ENCODE measurements at regions not wholly inside any gene's neighbourhood (a gene's known extent, or its start where the extent isn't known, plus 50 kb on each side); places are given as distances from the start of the nearest gene placed in this dataset.
"Not testable (repeated sequence)": the region's sequence is repeated elsewhere in the genome, so short reads cannot be mapped to it uniquely, and the experiment has no call there.

DNA sequence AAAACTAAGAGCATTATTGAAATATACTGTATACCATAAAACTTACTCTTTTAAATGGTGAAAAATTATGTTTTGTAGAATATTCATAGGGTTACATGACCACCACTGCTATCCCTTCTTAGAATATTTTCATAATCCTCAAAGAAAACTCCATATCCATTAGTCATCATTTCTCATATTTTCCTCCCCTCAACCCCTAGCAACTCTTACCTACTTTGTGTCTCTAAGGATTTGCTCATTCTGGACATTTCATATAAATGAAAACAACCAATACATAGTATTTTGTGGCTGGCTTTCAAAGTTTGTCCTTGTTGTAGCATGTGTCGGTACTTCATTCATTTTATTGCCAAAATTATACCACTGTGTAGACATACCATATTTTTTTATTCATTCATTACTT is 863.8 kb downstream of the KCNA4 start:
- intact Hi-C loops (cut with micrococcal nuclease), result no loop called here
- H3K9me3 ChIP-seq (replicated peaks), result peaks cover 30% of the 10 kb centered on the region
- no peak for DNase-seq
- no peak overlapping the region for H3K27ac ChIP-seq (replicated peaks)
- no peaks in the 10 kb centered on the region for H3K27me3 ChIP-seq (ENCODE audit: low read depth)
- TF ChIP-seq, protein P1, sequence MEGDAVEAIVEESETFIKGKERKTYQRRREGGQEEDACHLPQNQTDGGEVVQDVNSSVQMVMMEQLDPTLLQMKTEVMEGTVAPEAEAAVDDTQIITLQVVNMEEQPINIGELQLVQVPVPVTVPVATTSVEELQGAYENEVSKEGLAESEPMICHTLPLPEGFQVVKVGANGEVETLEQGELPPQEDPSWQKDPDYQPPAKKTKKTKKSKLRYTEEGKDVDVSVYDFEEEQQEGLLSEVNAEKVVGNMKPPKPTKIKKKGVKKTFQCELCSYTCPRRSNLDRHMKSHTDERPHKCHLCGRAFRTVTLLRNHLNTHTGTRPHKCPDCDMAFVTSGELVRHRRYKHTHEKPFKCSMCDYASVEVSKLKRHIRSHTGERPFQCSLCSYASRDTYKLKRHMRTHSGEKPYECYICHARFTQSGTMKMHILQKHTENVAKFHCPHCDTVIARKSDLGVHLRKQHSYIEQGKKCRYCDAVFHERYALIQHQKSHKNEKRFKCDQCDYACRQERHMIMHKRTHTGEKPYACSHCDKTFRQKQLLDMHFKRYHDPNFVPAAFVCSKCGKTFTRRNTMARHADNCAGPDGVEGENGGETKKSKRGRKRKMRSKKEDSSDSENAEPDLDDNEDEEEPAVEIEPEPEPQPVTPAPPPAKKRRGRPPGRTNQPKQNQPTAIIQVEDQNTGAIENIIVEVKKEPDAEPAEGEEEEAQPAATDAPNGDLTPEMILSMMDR (IDR thresholded peaks at IDR 0.05; ENCODE audit: borderline replicate concordance), result no peak
- no peaks in the 10 kb centered on the region for H3K4me1 ChIP-seq
- no peak overlapping the region for H3K4me3 ChIP-seq
- H3K36me3 ChIP-seq, result no peaks in the 10 kb centered on the region

DNA sequence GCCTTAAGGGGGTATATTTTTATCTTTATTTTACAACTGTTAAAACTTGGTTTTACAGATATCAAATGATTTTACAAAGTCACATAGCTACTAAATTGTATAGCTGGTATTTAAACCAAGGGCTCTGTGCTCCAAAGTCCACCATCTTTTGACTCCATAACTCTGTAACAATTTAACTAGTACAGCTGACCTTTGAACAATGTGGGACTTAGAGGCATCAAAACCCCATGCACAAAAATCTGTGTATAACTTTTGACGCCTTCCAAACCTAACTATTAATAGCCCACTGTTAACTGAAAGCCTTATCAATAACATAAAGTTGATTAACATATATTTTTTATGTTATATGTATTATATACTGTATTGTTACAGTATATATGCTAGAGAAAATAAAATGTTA is 874.3 kb downstream of the KCNA4 start:
- DNase-seq; H3K4me3 ChIP-seq; H3K27ac ChIP-seq (replicated peaks); intact Hi-C loops (cut with micrococcal nuclease); H3K4me1 ChIP-seq; H3K36me3 ChIP-seq; H3K27me3 ChIP-seq (ENCODE audit: low read depth); H3K9me3 ChIP-seq (replicated peaks): not testable (repeated sequence)

DNA sequence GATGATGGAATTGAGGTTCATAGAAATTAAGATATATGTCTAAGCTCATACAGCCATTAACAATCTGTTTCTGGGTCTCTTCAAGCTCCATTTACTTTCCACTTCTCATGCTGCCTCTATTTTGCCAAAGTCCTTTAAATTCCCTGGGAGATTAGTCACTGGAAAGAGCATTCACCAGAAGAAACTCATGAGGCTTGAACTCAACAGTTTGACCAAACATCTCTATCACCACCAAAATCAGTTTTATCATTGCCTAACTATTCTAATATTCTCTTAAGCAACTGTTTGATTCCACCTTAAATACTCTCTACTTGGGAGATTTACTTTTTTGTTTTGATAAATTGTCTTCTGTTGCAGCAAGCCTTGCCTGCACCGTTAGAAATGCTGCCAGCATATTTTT is 881.3 kb downstream of the KCNA4 start:
- TF ChIP-seq, protein P1 (IDR thresholded peaks at IDR 0.05; ENCODE audit: borderline replicate concordance), result no peak
- Histone ChIP-seq H3K9me3 (replicated peaks) (no peaks in the 10 kb centered on the region), H3K27me3 (ENCODE audit: low read depth) (no peaks in the 10 kb centered on the region), H3K4me1 (no peaks in the 10 kb centered on the region), H3K36me3 (no peaks in the 10 kb centered on the region), H3K27ac (replicated peaks) (no peak overlapping the region), H3K4me3 (no peak overlapping the region)
- no peak for DNase-seq
- intact Hi-C loops (cut with micrococcal nuclease), result no loop called here

DNA sequence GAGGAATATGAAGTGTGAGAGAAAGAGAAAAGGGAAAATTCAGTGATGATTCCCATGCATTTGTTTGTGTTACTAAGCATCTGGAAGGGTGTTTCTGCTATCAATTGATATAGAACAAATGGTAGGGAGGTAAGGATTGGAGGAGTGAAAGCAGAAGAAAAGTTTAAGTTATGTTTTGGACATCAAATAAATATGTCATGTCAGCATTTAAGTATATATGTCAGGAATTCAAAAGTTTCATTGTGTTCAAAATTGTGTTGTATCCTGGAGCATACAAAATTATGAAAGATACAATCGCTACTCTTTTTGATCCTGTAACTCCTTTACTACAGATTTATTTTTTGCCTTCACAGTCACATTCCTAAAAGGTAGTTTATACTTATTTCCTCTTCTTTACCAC is 885.8 kb downstream of the KCNA4 start:
- no peak overlapping the region for H3K4me3 ChIP-seq
- no peaks in the 10 kb centered on the region for H3K9me3 ChIP-seq (replicated peaks)
- H3K27ac ChIP-seq (replicated peaks), result no peak overlapping the region
- intact Hi-C loops (cut with micrococcal nuclease), result no loop called here
- no peaks in the 10 kb centered on the region for H3K36me3 ChIP-seq
- DNase-seq, result no peak
- no peaks in the 10 kb centered on the region for H3K4me1 ChIP-seq
- H3K27me3 ChIP-seq (ENCODE audit: low read depth), result no peaks in the 10 kb centered on the region
- TF ChIP-seq, protein P1 (IDR thresholded peaks at IDR 0.05; ENCODE audit: borderline replicate concordance), result no peak

DNA sequence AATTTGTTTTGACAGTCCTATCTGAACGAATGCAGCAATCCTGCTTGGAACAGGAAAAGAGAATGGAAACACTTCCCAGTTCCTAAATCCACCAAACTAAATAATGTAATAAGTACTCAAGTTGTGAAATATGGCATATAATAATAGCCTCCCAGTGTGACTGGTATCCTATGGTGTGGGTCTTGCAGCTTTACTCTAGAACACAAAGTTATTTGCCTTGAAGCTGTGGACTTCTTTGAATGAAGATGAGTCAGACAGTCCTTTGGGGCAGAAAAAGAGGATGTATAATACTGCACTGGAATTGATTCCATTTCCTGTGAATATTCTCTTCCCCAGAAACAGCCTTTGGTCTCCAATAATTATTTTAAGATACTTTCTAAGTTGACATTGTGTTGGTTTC is 887.0 kb downstream of the KCNA4 start:
- intact Hi-C loops (cut with micrococcal nuclease), result no loop called here

DNA sequence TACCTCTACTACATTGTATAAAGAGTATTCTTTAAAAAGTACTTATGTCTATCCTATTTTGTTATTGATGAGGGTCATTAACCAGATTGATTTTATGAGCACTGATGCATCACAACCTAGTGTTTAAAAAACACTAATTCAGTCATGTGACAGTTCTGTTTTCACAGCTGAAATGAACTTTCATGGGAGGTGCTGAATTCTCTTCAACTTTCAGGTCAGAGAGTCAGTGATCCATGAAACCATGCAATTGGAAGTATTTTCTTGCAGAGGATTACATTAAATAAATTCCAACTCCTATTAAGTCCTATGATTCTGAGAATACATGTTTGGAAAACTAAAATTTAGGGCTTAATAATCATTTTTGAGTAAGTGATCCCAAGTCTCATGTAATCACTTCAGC is 889.4 kb downstream of the KCNA4 start:
- DNase-seq, result no peak
- Histone ChIP-seq H3K27me3 (ENCODE audit: low read depth) (no peaks in the 10 kb centered on the region), H3K27ac (replicated peaks) (no peak overlapping the region), H3K9me3 (replicated peaks) (no peaks in the 10 kb centered on the region), H3K4me1 (no peaks in the 10 kb centered on the region), H3K4me3 (no peak overlapping the region), H3K36me3 (no peaks in the 10 kb centered on the region)
- intact Hi-C loops (cut with micrococcal nuclease), result no loop called here
- TF ChIP-seq, protein P1 (IDR thresholded peaks at IDR 0.05; ENCODE audit: borderline replicate concordance), result no peak

More for the DNA sequence above, 887.0 kb downstream of the KCNA4 start:
- no peaks in the 10 kb centered on the region for H3K27me3 ChIP-seq (ENCODE audit: low read depth)
- TF ChIP-seq, protein P1 (IDR thresholded peaks at IDR 0.05; ENCODE audit: borderline replicate concordance), result no peak
- H3K36me3 ChIP-seq, result no peaks in the 10 kb centered on the region
- H3K27ac ChIP-seq (replicated peaks), result no peak overlapping the region
- H3K4me1 ChIP-seq, result no peaks in the 10 kb centered on the region
- H3K9me3 ChIP-seq (replicated peaks), result no peaks in the 10 kb centered on the region
- H3K4me3 ChIP-seq, result no peak overlapping the region
- no peak for DNase-seq

All from left ventricle myocardium inferior (tissue), 1 donor.